ENCODE measurements at regions not wholly inside any gene's neighbourhood (a gene's known extent, or its start where the extent isn't known, plus 50 kb on each side); places are given as distances from the start of the nearest gene placed in this dataset.
"Not testable (repeated sequence)": the region's sequence is repeated elsewhere in the genome, so short reads cannot be mapped to it uniquely, and the experiment has no call there.

DNA sequence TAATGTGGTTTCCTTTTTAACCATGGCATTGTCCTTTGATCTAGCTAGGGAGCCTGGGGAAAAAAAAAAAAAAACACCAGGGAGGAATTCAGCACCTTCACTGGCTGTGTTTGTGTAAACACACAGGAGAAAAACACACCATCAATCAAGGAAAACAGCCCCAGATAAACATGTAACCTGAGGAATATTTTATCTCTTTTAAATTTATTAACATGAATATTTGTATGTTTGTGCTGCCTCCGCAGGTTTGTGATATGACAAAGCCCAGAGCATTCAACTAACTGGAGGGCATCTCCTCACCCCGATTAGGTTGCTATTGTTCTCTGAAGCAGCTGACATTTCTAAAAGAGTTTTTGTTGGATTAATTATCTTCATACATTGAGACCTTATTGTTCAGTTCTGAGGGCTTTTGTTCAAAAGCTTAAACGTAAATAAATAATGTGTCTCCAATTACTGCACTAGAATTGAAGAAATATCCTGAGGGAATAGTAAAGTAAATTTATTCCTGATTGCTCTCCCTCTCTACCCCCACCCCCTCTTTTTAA lies 89.4 kb upstream of the SEMA3E start:
- no peak for DNase-seq

DNA sequence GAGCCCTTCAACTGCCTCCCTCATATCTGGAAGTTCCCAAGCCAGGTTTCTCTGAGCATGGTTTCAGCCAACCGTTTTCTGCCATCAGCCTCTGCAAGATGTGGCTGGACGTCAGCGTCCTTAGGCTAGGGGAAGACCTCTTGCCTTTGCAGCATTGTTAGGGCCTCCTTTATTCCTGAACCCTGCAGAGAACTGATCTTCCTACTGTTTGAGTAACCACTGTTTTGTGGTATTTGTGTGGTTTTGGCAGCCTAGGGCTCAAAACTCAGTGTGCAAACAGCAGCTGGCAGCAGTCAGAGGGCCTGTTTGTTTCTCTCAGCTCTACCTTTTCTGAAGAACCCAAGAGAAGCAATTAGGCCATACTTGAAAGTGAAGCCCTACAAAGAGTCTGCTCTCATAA lies 83.4 kb upstream of the SEMA3E start:
- DNase-seq, result no peak

DNA sequence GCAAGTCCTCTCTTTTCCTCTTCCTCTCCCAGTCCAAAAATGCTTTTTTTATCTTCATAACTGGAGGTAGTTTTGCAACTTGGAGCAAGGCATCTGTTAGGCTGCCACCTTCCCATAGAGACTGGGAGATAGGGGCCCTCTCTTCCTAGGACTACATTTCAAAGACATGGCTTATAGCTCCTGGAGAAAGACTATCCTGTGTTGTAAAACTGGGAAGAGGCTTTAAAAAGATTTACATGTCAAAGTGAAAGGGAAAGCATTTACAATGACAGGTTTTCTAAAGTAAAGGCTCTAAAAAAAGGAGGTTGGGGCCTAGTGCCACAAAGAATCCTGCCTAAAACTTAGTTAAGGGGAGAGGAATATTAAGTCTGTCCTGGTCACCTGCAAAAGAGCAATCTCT lies 82.2 kb upstream of the SEMA3E start:
- DNase-seq, result no peak

DNA sequence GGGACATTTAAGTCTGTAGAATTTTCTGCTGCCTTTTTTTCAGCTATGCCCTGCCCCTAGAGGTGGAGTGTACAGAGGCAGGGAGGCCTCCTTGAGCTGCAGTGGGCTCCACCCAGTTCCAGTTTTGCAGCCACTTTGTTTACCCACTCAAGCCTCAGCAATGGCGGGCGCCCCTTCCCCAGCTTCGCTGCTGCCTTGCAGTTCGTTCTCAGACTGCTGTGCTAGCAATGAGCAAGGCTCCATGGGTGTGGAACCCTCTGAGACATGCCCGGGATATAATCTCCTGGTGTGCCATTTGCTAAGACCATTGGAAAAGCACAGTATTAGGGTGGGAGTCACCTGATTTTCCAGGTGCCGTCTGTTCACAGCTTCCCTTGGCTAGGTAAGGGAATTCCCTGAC lies 68.0 kb upstream of the SEMA3E start:
- not testable (repeated sequence) for DNase-seq

DNA sequence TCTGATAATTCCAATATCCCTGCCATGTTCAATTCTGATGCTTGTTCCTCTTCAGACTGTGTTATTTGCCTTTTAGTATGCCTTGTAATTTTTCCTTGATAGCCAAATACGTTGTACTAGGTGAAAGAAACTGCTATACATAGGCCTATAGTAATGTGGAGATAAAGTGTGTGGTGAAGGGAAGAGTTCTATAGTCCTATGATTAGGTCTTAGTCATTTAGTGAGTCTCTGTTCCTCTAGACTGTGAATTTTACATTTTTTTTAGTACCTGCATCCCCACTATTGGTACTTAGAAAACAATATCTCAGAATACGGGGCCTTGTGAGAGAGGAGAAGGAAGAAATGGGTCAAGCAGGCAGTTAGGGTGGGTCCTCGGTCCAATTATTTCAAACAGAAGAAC lies 59.6 kb upstream of the SEMA3E start:
- no peak for DNase-seq

DNA sequence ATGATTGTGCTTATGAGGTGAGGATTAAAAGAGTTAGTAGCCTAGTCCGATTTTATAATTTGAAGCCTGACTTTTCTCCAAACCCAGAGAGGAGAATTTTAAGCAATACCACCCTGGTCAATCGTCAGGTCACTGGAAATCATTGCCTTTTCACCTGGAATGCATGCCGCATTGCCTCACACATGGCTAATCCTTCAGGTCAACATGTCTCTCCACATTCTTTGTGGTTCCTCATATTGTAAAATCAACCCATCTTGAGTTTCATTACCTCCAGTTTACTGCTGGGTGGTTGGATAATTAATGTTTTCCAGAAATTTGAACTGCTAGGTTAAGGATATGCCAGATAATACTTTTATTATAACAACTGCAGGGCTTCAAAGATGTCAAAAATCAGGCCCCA lies 55.6 kb upstream of the SEMA3E start:
- no peak for DNase-seq

DNA sequence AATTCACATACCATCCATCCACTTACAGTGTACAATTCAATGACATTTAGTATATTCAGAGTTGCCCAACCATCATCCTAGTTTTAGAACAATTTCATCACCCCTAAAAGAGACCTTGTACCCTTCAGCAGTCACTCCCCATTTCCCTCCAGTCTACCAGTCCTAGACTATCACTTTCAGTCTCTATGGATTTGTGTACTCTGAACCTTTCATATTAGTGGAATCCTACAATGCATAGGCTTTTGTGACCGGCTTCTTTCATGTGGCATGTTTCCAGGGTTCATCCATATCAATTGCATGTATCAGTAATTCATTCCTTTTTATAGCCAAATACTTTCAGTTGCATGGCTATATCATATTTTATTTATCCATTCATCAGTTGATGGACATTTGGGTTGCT lies 53.5 kb upstream of the SEMA3E start:
- DNase-seq, result no peak

DNA sequence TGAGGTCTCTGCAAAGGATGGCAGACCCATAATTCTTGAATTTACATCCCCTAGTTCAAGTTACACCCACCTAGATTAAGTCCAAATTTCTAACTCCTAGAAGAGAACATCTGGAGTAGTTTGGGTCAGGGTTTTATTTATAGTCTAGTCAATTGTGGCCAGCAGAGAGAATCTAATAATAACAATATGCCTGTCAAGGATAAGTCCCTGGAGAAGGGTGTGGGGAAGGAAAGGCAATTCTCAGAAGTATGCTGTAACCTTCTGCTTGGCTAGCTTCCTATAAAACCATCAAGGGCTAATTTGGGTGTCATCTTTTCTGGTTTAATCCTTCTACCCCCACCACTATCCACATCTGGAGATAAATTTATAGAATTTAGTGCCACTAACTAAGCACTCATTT lies 52.8 kb upstream of the SEMA3E start:
- no peak for DNase-seq
